DMS153 (cell line): ENCODE measurements at regions not wholly inside any gene's neighbourhood (a gene's known extent, or its start where the extent isn't known, plus 50 kb on each side); places are given as distances from the start of the nearest gene placed in this dataset.
"Not testable (repeated sequence)": the region's sequence is repeated elsewhere in the genome, so short reads cannot be mapped to it uniquely, and the experiment has no call there.

Source experiments
- DNase-seq: peaks from one replicate; lab custom pipeline; 2025; lab: John Stamatoyannopoulos, UW

GRCh38 chr15:99485153-99485961, 80.4 kb upstream of the MEF2A start:
- DNase-seq: no peak

- no peak for DNase-seq
Measured at GRCh38 chr15:99485992-99486370, 79.8 kb upstream of the MEF2A start.

- no peak for DNase-seq
Measured at GRCh38 chr15:99486371-99487336, 79.1 kb upstream of the MEF2A start.

GRCh38 chr15:99487337-99487730, 78.5 kb upstream of the MEF2A start:
- no peak for DNase-seq

- DNase-seq: no peak
Measured at GRCh38 chr15:99492275-99492674, 73.5 kb upstream of the MEF2A start.

- DNase-seq: no peak
Measured at GRCh38 chr15:99492716-99493115, 73.1 kb upstream of the MEF2A start.

GRCh38 chr15:99493461-99493860, 72.3 kb upstream of the MEF2A start:
- DNase-seq: no peak

- DNase-seq: not testable (repeated sequence)
Measured at GRCh38 chr15:99494536-99495233, 71.1 kb upstream of the MEF2A start.

- DNase-seq: no peak
Measured at GRCh38 chr15:99495430-99496301, 70.1 kb upstream of the MEF2A start.

GRCh38 chr15:99496302-99496629, 69.5 kb upstream of the MEF2A start:
- no peak for DNase-seq

- DNase-seq: no peak
Measured at GRCh38 chr15:99502182-99502581, 63.6 kb upstream of the MEF2A start.

- no peak for DNase-seq
Measured at GRCh38 chr15:99502661-99503060, 63.1 kb upstream of the MEF2A start.

- no peak for DNase-seq
Measured at GRCh38 chr15:99503411-99503810, 62.4 kb upstream of the MEF2A start.

- no peak for DNase-seq
Measured at GRCh38 chr15:99504071-99504822, 61.5 kb upstream of the MEF2A start.

- no peak for DNase-seq
Measured at GRCh38 chr15:99504823-99505551, 60.8 kb upstream of the MEF2A start.

GRCh38 chr15:99506399-99506798, 59.4 kb upstream of the MEF2A start:
- no peak for DNase-seq

- no peak for DNase-seq
Measured at GRCh38 chr15:99507016-99507503, 58.7 kb upstream of the MEF2A start.

- DNase-seq: no peak
Measured at GRCh38 chr15:99507504-99508310, 58.1 kb upstream of the MEF2A start.

- no peak for DNase-seq
Measured at GRCh38 chr15:99508311-99508645, 57.5 kb upstream of the MEF2A start.
